ENCODE measurements at regions not wholly inside any gene's neighbourhood (a gene's known extent, or its start where the extent isn't known, plus 50 kb on each side); places are given as distances from the start of the nearest gene placed in this dataset.
"Not testable (repeated sequence)": the region's sequence is repeated elsewhere in the genome, so short reads cannot be mapped to it uniquely, and the experiment has no call there.

GRCh38 chr20:12129532-12129931 lies 211.8 kb downstream of the BTBD3 start:
- TF ChIP-seq EZH2 (IDR thresholded peaks at IDR 0.05; ENCODE audit: borderline replicate concordance, low read depth, low read length); ZNF639 (CRISPR knock-in tag; conservative IDR thresholded peaks at IDR 0.05 in 1 of 2, IDR thresholded peaks at IDR 0.05 in 1 of 2); CBX1 (IDR thresholded peaks at IDR 0.05; ENCODE audit: low read depth); TEAD4 (IDR thresholded peaks at IDR 0.05; ENCODE audit: low read length); TEAD4 (CRISPR knock-in tag; IDR thresholded peaks at IDR 0.05; ENCODE audit: borderline replicate concordance); E2F1 (CRISPR knock-in tag; IDR thresholded peaks at IDR 0.05); CTBP1 (IDR thresholded peaks at IDR 0.05; ENCODE audit: borderline replicate concordance); TCF7L2 (IDR thresholded peaks at IDR 0.05; ENCODE audit: low read depth, low read length); E2F8 (IDR thresholded peaks at IDR 0.05; ENCODE audit: low read depth, partially characterized antibody); CTCF (IDR thresholded peaks at IDR 0.05 in 2 of 3, conservative IDR thresholded peaks at IDR 0.05 in 1 of 3; ENCODE audit: insufficient read depth in 2 of 3, low read depth in 1 of 3, low read length in 3 of 3); BRF1 (IDR thresholded peaks at IDR 0.05; ENCODE audit: borderline replicate concordance, extremely low read depth, insufficient read length); SAP30 (IDR thresholded peaks at IDR 0.05; ENCODE audit: borderline replicate concordance, insufficient read depth, low read depth, low read length, poor library complexity, severe bottlenecking); STAG1 (CRISPR knock-in tag; IDR thresholded peaks at IDR 0.05; ENCODE audit: borderline replicate concordance): not testable (repeated sequence)
